Bone marrow (tissue), 2 donors: ENCODE measurements at regions not wholly inside any gene's neighbourhood (a gene's known extent, or its start where the extent isn't known, plus 50 kb on each side); places are given as distances from the start of the nearest gene placed in this dataset.
"Not testable (repeated sequence)": the region's sequence is repeated elsewhere in the genome, so short reads cannot be mapped to it uniquely, and the experiment has no call there.

Experiments used
- DNase-seq, 2 donors: peaks; one replicate each; lab custom pipeline; 2025; lab: John Stamatoyannopoulos, UW

DNA sequence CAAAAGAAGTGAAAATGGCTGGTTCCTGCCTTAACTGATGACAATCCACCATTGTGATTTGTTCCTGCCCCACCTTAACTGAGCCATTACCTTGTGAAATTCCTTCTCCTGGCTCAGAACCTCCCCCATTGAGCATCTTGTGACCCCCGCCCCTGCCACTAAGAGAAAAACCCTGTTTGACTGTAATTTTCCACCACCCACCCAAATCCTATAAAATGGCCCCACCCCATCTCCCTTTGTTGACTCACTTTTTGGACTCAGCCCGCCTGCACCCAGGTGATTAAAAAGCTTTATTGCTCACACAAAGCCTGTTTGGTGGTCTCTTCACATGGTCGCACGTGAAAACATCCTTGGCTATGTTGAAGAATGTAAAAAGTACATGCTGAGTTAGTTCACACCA, 197.6 kb upstream of the FBN2 start:
- not testable (repeated sequence) for DNase-seq

DNA sequence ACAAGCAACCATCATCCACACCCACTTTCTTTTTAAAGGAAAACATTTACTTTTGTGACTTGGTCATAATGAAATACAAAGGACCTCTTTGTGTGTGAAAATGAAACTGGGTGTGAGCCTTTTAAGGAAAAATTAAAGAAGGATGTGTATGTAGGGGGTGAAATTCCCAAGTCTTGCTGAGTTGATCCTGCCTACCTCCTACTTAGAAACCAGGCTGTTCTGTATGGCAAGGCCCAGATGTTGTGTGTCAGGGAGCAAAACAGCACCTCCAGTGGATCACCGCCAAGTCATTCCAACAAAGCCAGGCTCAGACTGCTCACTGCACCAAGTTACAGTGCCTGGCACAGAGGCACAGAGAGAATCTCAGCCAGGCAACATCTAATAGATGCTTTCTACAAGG, 198.5 kb upstream of the FBN2 start:
- DNase-seq, result no peak

DNA sequence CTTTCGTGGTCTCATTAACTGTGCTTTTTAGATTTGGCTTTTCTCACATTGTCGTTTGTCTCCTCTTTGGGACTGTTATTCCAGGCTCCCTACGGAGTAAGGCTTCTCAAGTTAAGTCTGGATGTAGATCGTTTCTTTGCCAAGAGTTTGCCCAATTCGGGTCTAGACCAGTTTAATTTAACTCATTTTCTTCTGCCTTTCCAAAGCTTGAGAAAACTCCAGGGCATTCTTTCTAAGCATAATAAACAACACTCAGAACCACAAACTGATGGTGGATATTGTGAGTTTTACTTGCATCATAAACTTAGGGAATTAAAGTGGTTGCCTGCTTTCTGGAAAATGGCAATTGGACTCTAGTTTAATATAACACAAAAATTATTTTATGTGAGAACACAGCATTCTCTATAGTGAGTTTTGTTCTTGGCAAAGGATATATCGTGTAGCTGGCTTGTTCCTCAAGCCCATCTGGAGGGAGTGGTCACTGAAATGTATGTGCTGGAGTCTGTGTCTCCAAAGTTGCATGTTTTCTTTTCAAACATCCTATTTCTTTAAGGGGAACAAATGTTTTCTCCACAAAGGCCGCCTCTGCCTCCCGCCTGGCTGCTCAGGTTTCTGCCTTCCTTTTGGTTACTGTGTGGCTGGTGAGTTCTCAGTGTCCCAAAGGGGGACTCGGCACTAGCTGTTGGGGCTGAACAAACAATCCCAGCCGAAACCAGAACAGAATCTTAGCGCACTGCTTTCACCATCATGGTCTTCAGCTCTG, 211.3 kb upstream of the FBN2 start:
- no peak for DNase-seq

DNA sequence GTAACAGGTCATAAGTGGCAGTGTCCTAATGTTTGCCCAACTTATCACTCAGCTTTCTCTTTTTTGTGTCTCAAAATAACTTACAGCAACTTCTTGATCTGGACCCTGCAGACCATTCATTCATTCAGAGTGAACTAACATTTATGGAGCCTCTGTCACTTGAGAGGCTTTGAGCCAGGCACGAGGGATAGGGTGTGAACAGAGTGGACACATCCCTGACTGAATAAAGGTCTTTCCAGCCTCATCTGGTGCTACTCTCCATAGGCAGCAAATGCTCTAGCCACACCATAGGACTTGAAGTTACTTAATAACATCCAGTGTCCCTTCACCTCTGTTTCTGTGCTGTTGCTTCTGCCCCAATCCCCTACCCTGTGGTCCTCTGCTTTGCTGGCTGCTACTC, 212.1 kb upstream of the FBN2 start:
- DNase-seq, result no peak

DNA sequence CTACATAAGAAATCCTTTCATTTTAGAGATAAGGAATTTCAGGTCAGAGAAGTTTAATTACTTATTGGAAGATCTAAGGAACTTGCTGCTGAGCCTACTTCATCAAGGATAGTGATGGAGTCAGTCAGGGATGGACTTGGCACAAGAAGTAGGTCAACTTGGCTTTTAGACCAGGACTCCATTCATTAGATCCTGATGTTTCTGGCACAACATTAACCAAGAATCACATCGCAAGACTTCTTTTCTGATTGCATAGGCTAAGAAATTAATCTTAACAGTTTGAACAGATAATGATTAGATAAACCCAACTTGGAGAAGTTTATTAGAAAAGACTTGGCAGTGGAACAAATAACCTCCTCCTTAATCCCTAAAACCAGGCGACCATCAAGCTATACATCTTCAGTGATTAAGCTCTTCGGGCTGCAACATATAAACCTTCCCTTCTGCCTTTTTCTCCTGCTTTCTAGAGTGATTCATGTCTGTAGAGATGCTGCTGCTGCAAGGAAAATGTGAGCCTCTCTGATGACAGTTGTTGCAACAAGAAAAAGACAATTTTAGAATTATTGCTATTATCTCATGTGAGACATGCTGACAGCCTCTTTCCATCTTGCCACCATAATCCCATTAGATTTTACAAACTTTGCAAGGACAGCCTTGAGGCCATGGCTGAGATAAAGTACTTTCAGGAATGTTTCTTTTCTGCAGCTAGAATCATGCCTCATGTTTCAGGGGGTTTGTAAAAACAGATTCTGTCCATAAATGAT, 207.9 kb upstream of the SLC27A6 start:
- no peak for DNase-seq

DNA sequence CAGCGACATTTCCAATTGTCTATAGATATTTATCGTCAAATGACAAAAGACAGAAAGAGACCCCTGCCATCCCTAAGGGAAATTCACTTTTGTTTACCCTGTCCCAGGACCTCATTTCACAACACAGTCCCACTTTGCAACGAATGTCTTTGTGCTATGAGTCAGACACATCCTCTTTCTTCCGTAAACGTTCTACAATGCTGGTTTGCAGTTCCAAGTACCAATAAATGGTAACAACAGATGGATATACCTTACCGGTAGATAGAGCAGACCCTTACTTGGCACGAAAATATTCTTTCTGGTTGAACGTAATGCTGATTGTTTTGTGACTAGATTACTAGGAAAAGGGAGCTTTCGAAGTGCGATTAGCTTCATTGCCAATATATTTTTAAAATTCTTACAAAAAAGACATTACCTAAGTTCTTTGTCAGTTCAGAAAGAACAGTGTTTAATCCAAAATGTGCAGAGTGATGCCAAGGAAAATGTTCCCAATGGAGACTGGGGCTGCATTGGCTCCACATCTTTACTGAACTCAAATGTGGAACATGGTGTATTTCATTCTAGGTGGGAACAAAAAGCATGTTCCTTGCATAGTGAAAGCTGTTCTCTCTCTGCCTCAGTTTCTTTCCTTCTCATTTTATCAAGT, 202.5 kb upstream of the SLC27A6 start:
- DNase-seq, result no peak

DNA sequence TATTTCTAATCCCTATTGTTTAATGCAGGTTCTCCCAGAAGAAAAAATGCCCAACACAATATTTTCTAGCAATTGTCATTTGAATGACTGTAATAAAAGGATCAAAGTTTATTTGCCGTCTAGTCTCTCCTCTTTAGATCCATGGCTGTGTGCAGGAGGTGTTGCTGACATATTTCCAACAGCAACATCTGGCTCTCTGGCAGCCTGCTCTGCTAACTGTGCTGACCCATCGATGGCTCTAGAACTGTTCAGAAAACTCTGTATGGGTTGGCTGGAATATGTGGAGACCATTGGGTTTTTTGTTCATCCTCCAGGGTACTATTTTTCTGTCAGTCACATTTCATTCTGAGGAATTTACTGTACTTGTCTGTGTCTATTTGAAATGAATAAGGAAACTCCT, 202.0 kb upstream of the SLC27A6 start:
- no peak for DNase-seq

DNA sequence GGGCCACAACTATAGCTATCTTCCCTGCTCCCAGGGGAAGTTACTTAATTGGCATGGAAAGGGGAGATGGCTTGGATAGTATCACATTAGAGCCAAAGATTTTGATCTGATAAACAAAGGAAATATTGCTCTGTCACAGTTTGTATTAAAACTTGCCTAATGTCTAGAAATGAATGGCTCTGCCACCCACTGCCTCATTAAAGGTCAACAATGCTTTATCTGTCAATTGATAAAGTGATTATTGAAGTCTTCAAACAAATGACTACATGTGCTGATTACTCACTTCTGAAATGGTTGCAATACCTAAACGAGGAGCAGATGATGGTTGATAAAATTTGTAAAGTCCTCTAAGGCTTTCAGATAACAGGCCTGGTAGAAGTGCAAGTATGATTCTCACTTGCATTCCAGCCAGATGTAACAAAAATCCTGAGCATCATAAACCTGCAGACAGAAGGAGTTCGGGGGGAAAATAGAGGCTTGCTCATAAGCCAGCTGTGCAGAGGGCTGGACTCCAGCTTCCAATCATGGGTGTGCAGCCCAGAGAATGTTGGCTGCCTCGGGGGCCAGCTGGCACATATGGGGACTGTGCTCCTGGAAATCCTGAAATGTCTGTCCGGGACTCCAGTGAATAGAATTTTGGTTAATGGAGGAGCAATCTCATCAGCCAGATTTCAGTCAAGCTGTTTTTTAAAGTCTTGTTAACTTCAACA, 200.5 kb upstream of the SLC27A6 start:
- DNase-seq, result no peak

DNA sequence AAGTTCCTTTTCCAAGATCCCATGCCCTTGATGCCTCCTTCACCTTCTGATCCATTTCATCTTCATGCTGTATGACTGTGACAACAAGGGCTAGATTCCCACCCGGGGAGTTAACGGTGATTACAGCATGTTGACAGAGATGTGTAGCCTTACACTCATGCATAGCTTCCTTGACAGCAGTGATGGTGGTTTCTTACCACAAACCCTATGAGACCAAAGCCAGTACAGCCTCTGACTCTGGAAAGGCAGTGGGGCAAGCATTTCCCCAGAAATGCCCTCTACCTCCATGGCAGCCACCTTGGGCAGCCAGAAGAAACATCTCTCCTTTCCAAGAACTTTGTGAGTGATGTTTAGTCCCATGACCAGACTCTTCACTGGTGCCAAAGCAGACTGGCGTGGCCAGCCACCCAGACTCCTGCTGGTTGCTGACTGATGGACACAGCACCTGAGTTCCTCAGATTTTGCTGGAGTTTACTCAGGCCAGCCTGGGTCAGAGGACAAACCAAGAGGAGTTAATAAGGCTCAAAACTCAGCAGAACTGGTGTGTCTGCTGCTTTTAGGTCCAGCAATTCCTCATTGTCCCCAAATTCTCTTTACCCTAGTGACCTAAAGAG, 199.7 kb upstream of the SLC27A6 start:
- no peak for DNase-seq

DNA sequence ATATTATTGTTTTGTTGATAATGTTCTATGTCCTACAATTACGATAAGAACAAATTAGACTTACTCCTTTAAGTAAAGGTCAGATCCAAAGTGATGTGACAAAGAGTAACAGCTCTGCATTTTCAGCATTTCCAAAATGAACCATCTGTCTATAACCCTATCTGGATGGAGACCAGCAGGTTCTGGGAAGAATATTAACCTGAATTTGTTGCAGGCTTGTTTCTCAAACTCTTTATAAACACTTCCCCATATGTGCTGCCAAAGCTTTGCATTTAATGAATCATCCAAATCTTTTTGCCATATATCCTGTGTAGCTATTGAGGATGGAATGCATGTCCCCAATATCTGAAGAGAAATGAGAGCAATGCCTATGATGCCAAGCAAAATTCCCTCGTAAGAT, 198.9 kb upstream of the SLC27A6 start:
- DNase-seq, result no peak

DNA sequence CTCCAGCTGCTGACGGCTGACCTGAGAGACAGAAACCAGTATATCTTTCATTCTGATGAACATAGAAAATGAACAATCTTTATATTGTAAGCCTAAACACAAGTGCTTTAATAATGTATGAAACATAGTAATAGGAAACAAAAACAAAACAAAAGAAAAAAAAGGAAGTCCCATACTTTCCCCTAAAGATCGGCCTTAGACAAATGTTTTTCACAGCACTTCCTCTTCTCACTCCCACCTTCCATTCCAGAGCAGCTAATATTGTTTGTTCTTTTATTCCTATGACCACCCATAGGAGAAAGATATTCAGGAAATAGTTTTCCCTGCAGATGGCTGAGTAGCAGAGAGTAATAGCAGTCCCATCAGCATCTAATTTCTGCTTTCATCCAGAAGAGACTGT, 194.4 kb upstream of the SLC27A6 start:
- no peak for DNase-seq

DNA sequence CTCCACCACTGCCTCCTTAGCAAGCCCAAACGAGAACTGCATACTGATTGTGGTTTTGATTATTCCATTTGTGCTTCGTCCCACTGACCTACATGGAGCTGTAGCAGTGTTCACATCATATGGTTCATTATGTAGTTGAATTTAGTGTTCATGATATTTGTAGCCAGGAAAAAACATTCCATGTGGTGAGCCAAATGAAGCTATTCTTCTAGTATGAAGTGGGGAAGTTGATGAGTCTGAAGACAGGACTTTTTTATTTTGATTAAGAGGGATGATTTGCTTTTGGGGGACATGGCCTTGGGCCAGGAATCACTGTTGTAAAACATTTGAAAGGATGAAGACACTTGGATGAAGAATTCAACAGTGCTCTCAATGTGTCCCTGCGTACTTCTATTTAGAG, 192.9 kb upstream of the SLC27A6 start:
- DNase-seq, result no peak

DNA sequence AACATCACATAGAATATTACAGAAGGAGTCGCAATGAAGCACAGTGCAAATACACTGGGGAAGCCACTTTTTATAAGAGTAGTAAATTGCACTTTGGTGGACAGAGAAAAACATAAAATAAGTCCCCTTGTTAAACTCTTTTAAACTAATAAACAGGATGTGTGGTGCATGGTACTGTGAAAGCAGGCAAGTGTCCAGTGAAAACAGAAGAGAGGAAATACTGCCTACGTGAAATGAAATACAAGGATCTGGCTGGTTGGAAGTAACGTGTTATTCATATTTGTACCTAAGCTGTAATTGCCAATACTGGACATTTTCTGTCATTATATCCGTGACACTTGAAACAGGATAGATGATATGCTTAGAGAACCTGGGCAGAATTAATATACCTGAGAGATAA, 191.9 kb upstream of the SLC27A6 start:
- no peak for DNase-seq

DNA sequence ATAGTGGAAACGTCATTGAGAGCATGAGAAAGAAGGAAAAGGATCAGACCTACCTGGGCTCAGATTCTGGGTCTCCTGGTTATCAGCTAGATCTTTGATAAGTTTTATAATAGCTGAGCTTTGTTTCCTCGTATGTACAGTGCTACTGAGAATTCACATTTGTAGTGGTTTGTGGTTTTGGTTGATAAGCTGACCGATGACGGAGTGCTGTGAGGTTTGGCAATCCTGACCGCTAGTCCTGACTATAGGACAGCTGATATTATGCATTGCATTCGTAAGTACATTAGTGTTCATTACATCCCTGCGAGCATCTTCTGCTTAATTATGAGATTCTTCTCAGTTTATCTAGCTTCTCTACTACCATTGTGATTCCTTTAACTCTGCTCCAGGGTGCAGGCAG, 190.7 kb upstream of the SLC27A6 start:
- no peak for DNase-seq

DNA sequence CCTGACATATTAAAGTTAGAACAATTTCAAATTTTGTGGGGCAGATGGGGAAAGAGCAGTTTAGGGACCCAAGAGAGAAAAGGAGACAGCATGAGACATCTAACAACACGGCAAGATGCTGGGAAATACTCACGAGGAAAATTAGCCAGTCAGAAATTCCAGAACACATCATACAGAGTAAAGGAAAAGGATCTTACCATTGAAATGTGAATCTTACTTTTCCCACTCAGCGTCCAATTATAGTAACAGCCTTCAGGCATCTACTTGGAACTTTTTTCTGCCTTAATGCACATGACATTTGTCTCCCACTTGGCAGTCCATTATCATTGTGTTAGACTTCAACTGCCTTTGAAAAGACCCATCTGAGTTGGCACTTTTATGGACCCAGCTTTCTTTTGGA, 189.7 kb upstream of the SLC27A6 start:
- DNase-seq, result no peak

DNA sequence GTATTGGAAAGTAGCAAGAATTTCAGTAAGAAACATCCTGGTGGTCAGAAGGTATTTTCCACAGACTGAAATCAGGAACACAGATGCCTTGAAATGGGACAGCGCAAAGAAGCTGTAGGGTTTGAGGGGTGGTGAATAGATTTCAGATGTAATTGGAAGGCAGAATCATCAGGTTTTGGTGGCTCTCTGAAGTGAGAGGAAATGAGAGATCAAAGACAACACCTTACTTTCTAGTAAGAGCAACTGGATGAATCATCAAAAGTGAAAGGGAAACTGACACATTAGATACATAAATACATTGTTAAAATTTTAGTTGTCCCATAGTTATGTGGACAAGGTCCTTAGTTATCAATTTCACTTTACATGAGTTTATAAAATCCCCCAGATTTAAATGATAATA, 188.2 kb upstream of the SLC27A6 start:
- DNase-seq, result no peak

DNA sequence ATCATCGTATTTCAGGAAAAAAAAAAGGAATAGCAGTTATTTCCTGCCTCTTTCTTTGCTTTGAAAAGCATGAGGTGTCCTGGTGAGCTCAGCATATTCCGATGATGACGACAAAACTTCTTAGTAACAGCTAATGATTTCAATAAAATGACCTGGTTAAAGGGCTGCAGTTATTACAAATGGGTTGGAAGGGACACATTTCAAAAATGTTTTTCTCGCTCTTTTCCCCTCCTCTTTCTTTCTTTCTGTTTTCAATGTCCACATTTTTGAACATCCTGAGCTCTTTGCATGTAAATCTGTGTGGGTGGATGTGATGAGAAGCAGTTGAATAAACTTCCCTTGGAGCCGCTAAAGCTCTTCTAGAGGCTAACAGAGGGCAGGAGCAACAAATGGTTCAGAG, 186.8 kb upstream of the SLC27A6 start:
- no peak for DNase-seq

DNA sequence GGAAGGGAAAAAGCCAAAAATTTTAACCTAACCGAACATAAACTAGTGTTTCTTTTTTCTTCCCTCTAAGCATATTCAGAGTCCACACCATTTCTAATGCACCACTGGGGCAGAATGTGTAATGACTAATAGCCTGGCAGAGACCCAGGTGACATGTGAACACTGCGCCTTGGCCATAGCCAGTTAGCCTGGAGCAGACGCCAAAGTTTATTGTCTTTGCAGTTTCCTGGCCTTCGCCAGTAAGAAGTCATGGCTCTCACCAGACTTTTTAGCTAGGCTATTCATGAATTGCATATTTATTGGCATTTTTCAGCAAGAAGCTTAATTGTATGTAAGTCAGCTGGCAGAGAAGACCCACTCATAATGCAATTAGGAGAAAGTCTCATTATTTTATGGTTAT, 182.8 kb upstream of the SLC27A6 start:
- DNase-seq, result no peak

DNA sequence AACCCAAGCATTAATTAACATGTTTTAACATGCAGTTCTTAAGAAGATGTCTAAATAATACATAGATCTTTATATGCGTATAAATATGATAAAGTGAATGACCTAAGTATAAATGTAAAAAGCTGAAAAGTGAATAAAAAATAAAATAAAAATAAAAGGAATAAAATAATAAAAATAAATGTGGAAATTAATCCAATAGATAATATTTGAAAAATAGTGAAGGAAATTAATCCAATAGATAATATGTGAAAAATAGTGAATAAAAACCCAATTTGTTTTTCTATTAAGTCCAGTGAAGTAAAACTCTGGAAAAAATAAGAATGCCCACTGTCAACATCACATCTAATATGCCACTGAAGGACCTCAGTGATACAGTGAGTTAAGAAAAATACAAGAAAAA, 180.6 kb upstream of the SLC27A6 start:
- no peak for DNase-seq

DNA sequence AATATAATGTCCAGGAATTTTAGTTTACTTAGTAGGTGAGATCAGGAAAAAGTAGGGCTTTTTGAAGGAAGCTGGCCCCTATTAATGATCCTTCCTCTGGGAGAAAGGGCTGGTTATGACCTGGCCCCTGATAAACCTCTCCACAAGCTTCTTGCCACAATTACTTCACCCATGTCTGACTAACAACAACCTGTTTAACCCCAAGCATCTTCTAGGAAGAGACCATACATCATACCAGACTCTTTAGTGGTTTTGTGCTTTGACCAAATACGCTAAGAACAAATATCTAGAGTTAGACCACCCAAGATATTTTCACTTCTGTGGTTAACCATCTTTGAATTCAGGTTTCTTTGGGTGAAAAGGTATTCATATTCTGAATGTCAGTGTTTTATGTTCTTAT, 174.0 kb upstream of the SLC27A6 start:
- DNase-seq, result no peak

DNA sequence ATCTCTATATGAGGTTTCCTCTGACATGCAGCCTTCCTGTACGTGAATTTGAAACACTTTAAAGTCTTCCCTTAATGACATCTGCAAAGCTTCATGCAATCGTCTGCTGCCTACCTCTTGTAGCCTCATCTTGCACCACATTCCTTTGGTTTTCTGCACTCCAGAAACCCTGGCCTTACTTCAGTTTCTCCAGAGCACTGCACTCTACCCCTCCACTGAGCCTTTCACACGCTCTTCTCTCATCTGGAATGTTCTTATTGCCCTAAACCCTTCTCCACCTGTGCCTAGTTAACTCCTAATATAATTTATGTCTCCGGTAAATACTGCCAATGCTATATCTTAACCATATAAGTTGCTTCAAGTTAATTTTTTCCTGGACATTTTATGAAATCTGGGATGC, 168.8 kb upstream of the SLC27A6 start:
- no peak for DNase-seq

DNA sequence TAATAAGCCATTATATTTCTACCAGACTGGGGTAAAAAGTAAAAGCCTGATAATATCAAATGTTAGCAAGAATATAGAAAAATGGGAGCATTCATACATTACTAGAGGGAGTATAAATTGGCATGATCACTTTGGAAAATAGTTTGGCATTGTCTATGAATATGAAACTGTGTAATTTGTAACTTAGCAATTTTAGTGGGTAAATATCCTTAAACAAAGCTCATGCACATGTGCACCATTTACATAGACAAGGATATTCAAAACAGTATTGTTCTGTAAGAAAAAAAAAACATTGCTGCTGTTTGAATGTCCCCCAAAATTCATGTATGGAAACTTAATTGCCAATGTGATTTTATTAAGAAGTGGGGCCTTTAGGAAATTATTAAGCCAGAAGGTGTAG, 166.4 kb upstream of the SLC27A6 start:
- no peak for DNase-seq
